NT2/D1 (cell line): ENCODE measurements at regions not wholly inside any gene's neighbourhood (a gene's known extent, or its start where the extent isn't known, plus 50 kb on each side); places are given as distances from the start of the nearest gene placed in this dataset.

Experiments used
- SUZ12 ChIP-seq: IDR thresholded peaks from 2 replicates; pipeline ENCODE4 v1.6.1; 2011; ENCODE audit not compliant: insufficient read length, insufficient read depth; ENCODE audit errors: extremely low read depth
- ZNF274 ChIP-seq: IDR thresholded peaks from 2 replicates; pipeline ENCODE4 v1.6.1; 2011; ENCODE audit warnings: mild to moderate bottlenecking, low read depth, low read length

- TF ChIP-seq SUZ12, result no peak
- TF ChIP-seq ZNF274, result no peak
Observed at GRCh38 chr5:30042677-30043076, 1150.8 kb upstream of the CDH6 start.
